GM23338 (cell line): ENCODE measurements at regions not wholly inside any gene's neighbourhood (a gene's known extent, or its start where the extent isn't known, plus 50 kb on each side); places are given as distances from the start of the nearest gene placed in this dataset.

ENCODE experiments used
- ATAC-seq: fragments of 200-7000 bp; cut with Tn5 transposase; 3 replicates; pipeline ENCODE4 v1.9.1; 2020
- DNase-seq: peaks from one replicate; pipeline ENCODE4 v3.0.0-alpha.2; 2015; ENCODE audit warnings: low spot score
- H2AFZ ChIP-seq: fragments of 200-600 bp; sonication (generic); 2 replicates; pipeline ENCODE4 v1.8.0; 2016; ENCODE audit warnings: antibody characterized with exemption, mild to moderate bottlenecking, moderate library complexity
- H3F3A ChIP-seq: fragments of 200-600 bp; sonication (generic); replicated peaks from 2 replicates; pipeline ENCODE4 v1.8.0; 2017; ENCODE audit warnings: antibody characterized with exemption, mixed run types, low read depth
- H3K27ac ChIP-seq: fragments of 200-600 bp; sonication (generic); 2 replicates; pipeline ENCODE4 v1.6.1; 2016; ENCODE audit warnings: low read depth
- H3K27me3 ChIP-seq: fragments of 200-600 bp; sonication (generic); 2 replicates; pipeline ENCODE4 v1.8.0; 2016; ENCODE audit warnings: mild to moderate bottlenecking, mixed run types, moderate library complexity; ENCODE audit not compliant: insufficient read depth
- H3K36me3 ChIP-seq: fragments of 200-600 bp; sonication (generic); 2 replicates; pipeline ENCODE4 v1.8.0; 2016; ENCODE audit warnings: mild to moderate bottlenecking; ENCODE audit not compliant: insufficient read depth
- H3K4me1 ChIP-seq: fragments of 200-600 bp; sonication (generic); 2 replicates; pipeline ENCODE4 v1.8.0; 2016; ENCODE audit warnings: mild to moderate bottlenecking, moderate library complexity; ENCODE audit not compliant: insufficient read depth
- H3K4me2 ChIP-seq: fragments of 200-600 bp; sonication (generic); 2 replicates; pipeline ENCODE4 v1.7.1; 2017; ENCODE audit warnings: mixed run types
- H3K4me3 ChIP-seq: fragments of 200-600 bp; sonication (generic); 2 replicates; pipeline ENCODE4 v1.6.1; 2016; ENCODE audit warnings: mixed run types
- H3K79me2 ChIP-seq: fragments of 200-600 bp; sonication (generic); replicated peaks from 2 replicates; pipeline ENCODE4 v1.8.0; 2017; ENCODE audit warnings: mild to moderate bottlenecking; ENCODE audit not compliant: insufficient read depth
- H3K9me2 ChIP-seq: fragments of 200-600 bp; sonication (generic); 2 replicates; pipeline ENCODE4 v1.8.0; 2017; ENCODE audit not compliant: insufficient read depth
- H4K20me1 ChIP-seq: fragments of 200-600 bp; sonication (generic); replicated peaks from 2 replicates; pipeline ENCODE4 v1.8.0; 2017; ENCODE audit warnings: mild to moderate bottlenecking; ENCODE audit not compliant: insufficient read depth
- H3K27ac Mint-ChIP-seq: 2 replicates; pipeline ENCODE4 v1.8.0; 2020; ENCODE audit warnings: inconsistent platforms, mild to moderate bottlenecking, moderate library complexity, mixed read lengths
- H3K27me3 Mint-ChIP-seq: 3 replicates; pipeline ENCODE4 v1.8.0; 2022; ENCODE audit warnings: low read depth, mild to moderate bottlenecking, moderate library complexity, mixed read lengths, inconsistent platforms; ENCODE audit not compliant: insufficient read depth, poor library complexity
- H3K36me3 Mint-ChIP-seq: 3 replicates; pipeline ENCODE4 v1.8.0; 2021; ENCODE audit warnings: low read depth, mild to moderate bottlenecking, inconsistent platforms, moderate library complexity, mixed read lengths
- H3K4me1 Mint-ChIP-seq: 3 replicates; pipeline ENCODE4 v1.8.0; 2020; ENCODE audit warnings: mild to moderate bottlenecking, inconsistent platforms, mixed read lengths
- H3K4me3 Mint-ChIP-seq: 3 replicates; pipeline ENCODE4 v1.8.0; 2021; ENCODE audit warnings: moderate library complexity, mild to moderate bottlenecking, inconsistent platforms, mixed read lengths
- H3K9me3 Mint-ChIP-seq: 3 replicates; pipeline ENCODE4 v1.8.0; 2020; ENCODE audit warnings: moderate library complexity, mild to moderate bottlenecking, inconsistent platforms, mixed read lengths
- CREB1 ChIP-seq: fragments of 250-450 bp; sonication (Bioruptor Pico); IDR thresholded peaks from 2 replicates; pipeline ENCODE4 v1.5.0; 2020; ENCODE audit warnings: low read depth, mild to moderate bottlenecking, moderate library complexity
- CTCF ChIP-seq, 2 experiments: fragments of 200-600 bp in 1 of 2; sonication (generic) in 1 of 2; conservative IDR thresholded peaks; 2 replicates each; pipeline versions ENCODE4 v1.5.1 to v1.6.1; 2016 to 2017; ENCODE audit warnings: antibody characterized with exemption in 2 of 2, low read depth in 2 of 2, mild to moderate bottlenecking in 2 of 2, moderate library complexity in 1 of 2
- ETS1 ChIP-seq: IDR thresholded peaks from 2 replicates; pipeline ENCODE4 v1.6.1; 2016; ENCODE audit warnings: antibody characterized with exemption
- EZH2 ChIP-seq: fragments of 200-600 bp; sonication (generic); IDR thresholded peaks from one replicate; pipeline ENCODE4 v1.8.0; 2017; ENCODE audit warnings: antibody characterized with exemption, mild to moderate bottlenecking, low read depth; ENCODE audit not compliant: unreplicated experiment
- EZH2phosphoT487 ChIP-seq: fragments of 200-600 bp; sonication (generic); IDR thresholded peaks from one replicate; pipeline ENCODE4 v1.8.1; 2018; ENCODE audit warnings: antibody characterized with exemption; ENCODE audit not compliant: unreplicated experiment
- JUNB ChIP-seq: IDR thresholded peaks from one replicate; pipeline ENCODE4 v1.6.1; 2016; ENCODE audit warnings: antibody characterized with exemption; ENCODE audit not compliant: unreplicated experiment
- ZNF462 ChIP-seq: fragments of 250-450 bp; sonication (Bioruptor Pico); IDR thresholded peaks from 2 replicates; pipeline ENCODE4 v1.5.0; 2020; ENCODE audit warnings: mild to moderate bottlenecking, moderate library complexity

- TF ChIP-seq ZNF462 (no peak), EZH2 (no peak), JUNB (no peak), CREB1 (CRISPR knock-in tag) (no peak)
Observed at GRCh38 chr4:38516190-38516589, 147.8 kb upstream of the KLF3 start (continued).

- no peak overlapping the region for H3K4me2 ChIP-seq
- DNase-seq (no peak), ATAC-seq (no peak)
- no peak overlapping the region for H3K4me3 ChIP-seq
- peaks cover 11% of the 10 kb centered on the region for H3K4me1 Mint-ChIP-seq
- H3K27ac Mint-ChIP-seq, result no peak overlapping the region
- no peaks in the 10 kb centered on the region for H3K27me3 ChIP-seq
- no peaks in the 10 kb centered on the region for H3F3A ChIP-seq
- H3K36me3 ChIP-seq, result no peaks in the 10 kb centered on the region
- H3K36me3 Mint-ChIP-seq, result no peaks in the 10 kb centered on the region
- H3K79me2 ChIP-seq, result no peaks in the 10 kb centered on the region
- H3K27me3 Mint-ChIP-seq, result no peaks in the 10 kb centered on the region
- no peak overlapping the region for H3K27ac ChIP-seq
- peaks cover 14% of the 10 kb centered on the region for H3K4me1 ChIP-seq
- no peaks in the 10 kb centered on the region; the same call in 1 of the 2 replicates for H3K9me2 ChIP-seq
- no peak overlapping the region for H3K4me3 Mint-ChIP-seq
- no peaks in the 10 kb centered on the region; the same call in 2 of the 3 replicates for H3K9me3 Mint-ChIP-seq
- H2AFZ ChIP-seq, result peak overlapping the region; percentile 63; the same call in 1 of the 2 replicates
- H4K20me1 ChIP-seq, result no peaks in the 10 kb centered on the region
- TF ChIP-seq ZNF462 (no peak), CTCF (conservative IDR thresholded peaks at IDR 0.05; ENCODE audit: low read depth in 2 of 2) (no peak), ETS1 (no peak), EZH2phosphoT487 (no peak), CREB1 (CRISPR knock-in tag) (no peak)
Observed at GRCh38 chr4:38519666-38520065, 144.3 kb upstream of the KLF3 start.
